ENCODE measurements at regions not wholly inside any gene's neighbourhood (a gene's known extent, or its start where the extent isn't known, plus 50 kb on each side); places are given as distances from the start of the nearest gene placed in this dataset.

DNA sequence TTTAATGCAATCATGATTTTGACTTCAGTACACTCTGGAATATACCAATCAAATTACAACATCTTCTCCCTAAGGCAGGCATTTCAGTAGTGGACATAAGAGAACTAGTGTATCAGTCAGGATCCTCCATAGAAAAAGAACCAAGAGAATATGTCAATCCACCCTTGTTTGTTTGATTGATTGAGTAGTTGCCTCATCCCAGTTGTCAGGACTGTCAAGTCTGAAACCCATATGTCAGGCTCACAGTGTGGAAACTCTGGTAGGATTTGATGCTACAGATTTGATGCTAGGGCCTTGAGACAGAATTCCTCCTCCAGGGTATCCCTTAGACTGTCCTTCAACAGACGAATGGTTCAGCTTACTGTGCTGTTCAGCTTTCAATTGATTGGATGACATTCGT, 375.0 kb downstream of the ETS1 start:
- H3K27ac Mint-ChIP-seq = no peak overlapping the region
- DNase-seq (ENCODE audit: low spot score in 2 of 2) (no peak), ATAC-seq (no peak)

DNA sequence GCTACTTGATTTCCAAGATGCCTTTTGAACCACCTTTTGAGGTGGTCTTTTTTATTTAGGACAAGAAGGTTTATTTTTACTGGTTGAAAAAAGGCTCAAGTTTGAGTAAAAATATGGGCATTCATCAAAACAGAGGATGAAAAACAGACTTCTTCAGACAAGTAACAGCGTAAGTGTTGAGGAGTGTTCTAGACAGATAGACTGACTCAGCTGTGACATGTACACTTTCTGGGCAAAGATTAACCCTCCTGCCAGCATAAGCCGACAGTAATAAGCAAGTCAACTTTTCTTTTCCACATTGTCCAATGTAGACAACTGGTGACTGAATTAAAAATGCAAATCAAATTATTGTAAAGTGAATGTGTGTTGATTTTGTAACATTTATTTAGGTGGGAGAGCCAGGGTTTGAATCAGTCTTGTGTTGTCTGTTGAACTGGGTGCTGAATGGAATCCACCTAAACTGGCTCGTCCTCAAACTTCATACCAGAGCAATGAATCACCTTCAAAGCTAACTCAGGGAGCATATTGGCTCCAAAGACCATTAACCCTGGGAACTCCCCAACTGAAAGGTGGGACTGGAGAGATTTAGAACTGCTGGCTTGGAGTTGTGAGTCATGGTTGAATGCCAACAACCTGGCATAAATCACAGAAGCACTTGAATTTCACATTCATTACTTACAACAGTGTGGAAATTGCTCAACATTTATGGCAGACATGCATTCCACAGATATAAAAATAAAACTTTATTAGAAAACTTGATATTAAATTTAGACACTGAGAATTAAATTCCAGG, 377.0 kb downstream of the ETS1 start:
- DNase-seq (ENCODE audit: low spot score in 2 of 2) = no peak
- Mint-ChIP-seq H3K36me3 (peaks cover 10 to 29% of the 10 kb centered on the region in 2 donors), H3K27ac (no peak overlapping the region), H3K9me3 (peaks cover 17 to 28% of the 10 kb centered on the region in 2 donors)
- ATAC-seq = peak in 1 of 2 donors; percentile 88

More for the DNA sequence above, 375.0 kb downstream of the ETS1 start:
- peaks cover 4 to 14% of the 10 kb centered on the region in 2 donors for H3K36me3 Mint-ChIP-seq
- peaks cover 10 to 14% of the 10 kb centered on the region in 2 donors for H3K9me3 Mint-ChIP-seq

DNA sequence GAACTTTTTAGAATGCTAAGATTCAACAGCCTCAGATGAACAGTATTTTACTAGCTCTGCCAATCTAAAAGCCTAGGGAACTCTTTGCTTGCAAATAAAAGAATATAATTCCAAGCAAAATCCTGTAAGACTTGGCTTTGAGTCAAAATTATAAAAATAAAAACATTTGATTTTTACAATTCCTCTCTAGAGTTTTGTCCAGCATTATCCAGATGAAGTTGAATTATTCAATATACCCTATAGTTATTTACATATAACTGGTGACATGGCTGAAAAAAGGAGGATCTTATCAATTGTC, 378.3 kb downstream of the ETS1 start:
- peaks cover 12 to 27% of the 10 kb centered on the region in 2 donors for H3K9me3 Mint-ChIP-seq

DNA sequence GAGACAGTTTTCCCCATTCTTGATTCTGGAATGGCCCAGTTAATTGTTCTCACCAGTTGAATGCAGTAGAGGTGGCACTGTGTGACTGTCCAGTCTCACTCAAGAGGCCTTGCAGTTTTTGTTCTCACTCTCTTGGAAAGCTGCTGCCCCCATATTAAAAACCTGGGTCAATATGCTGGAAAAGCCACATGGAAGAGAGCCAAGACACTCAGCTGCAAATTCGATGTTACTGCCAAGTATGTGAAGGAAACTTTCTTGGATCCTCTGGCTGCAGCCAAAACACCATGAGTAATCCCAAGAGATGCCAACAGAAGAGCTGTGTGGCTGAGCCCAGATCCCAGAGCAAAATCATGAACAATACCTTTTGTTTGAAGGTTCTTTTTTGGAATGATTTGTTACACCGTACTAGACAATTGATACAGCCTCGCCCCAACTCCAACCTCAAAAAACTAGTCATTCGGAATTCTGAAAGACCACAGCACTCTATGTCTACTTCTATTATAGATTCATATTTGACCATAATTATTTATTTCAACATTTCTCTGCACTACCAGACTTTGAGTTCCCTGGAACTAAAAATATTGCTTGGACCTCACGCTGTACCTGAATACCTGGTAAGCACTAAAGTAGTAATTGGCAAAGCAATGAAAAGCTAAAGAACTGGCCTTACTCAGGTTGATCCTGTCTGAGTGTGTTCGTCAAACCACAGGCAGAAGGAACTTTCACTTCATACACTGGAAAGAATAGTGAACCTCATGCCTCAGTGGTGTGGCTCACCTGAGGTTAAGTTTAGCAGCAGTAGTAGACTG, 378.8 kb downstream of the ETS1 start:
- H3K27ac Mint-ChIP-seq = no peak overlapping the region
- H3K9me3 Mint-ChIP-seq = peaks cover 12 to 22% of the 10 kb centered on the region in 2 donors
- peaks cover 6 to 17% of the 10 kb centered on the region in 2 donors for H3K36me3 Mint-ChIP-seq
- ATAC-seq (peak; percentile 69 to 89), DNase-seq (ENCODE audit: low spot score in 2 of 2) (no peak)

More for the DNA sequence above, 378.3 kb downstream of the ETS1 start:
- DNase-seq (ENCODE audit: low spot score in 2 of 2) = no peak
- H3K36me3 Mint-ChIP-seq = peaks cover 10 to 22% of the 10 kb centered on the region in 2 donors
- H3K27ac Mint-ChIP-seq = no peak overlapping the region
- ATAC-seq = no peak

DNA sequence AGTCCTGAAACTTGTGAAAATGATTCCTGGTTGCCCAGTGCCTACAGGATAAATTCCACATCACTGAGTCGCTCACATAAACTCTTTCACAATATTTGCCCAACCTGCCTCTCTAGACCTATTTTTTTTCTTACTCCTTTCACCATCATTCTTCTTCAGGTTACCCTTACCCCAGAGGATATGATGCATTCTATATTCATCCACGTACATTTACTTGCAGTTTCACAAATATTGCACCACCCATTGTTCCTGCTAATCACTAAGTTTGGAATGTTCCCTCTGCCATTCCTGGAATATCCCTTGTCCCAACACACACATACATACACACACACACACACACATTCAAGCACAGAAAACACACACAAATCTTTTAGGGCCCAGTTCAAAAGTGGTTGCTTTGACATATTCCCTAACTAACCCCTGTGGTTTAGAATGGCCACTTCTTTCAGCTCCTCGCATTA, 379.5 kb downstream of the ETS1 start:
- Mint-ChIP-seq H3K9me3 (peaks cover 12 to 17% of the 10 kb centered on the region in 2 donors), H3K27ac (no peak overlapping the region), H3K36me3 (peaks cover 5 to 15% of the 10 kb centered on the region in 2 donors)
- DNase-seq (ENCODE audit: low spot score in 2 of 2) (no peak), ATAC-seq (peak; percentile 15 to 48)

DNA sequence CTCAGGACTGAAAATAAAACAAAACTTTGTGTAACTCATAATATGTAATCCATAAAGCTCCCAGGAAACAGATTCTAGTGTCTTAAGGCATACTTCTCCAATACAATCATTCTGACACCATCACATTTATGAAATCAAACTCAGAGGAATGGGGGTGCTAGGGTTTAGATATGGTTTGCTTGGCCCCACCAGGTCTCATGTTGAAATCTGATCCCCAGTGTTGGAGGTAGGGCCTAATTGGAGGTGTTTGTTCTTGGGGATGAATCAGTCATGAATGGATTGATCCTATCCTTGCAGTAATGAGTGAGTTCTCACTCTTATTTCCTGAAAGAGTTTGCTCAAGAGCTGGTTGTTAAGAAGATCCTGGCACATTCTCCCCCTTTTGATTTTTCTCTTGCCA, 380.9 kb downstream of the ETS1 start:
- H3K27ac Mint-ChIP-seq = no peak overlapping the region
- DNase-seq (ENCODE audit: low spot score in 2 of 2) (no peak), ATAC-seq (no peak)
- H3K9me3 Mint-ChIP-seq = peaks cover 12 to 17% of the 10 kb centered on the region in 2 donors
- peaks cover 5 to 15% of the 10 kb centered on the region in 2 donors for H3K36me3 Mint-ChIP-seq

DNA sequence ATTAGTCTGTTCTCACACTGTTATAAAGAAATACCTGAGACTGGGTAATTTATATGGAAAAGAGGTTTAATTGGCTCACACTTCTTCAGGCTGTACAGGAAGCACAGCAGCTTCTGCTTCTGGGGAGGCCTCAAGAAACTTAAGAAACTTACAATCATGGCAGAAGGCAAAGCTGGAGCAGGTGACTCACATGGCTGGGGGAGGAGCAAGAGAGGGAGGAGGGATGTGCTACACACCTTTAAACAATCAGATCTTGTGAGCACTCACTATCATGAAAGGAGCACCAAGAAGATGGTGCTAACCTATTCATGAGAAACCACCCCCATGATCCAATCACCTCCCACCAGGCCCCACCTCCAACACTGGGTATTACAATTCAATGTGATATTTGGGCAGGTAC, 381.6 kb downstream of the ETS1 start:
- peaks cover 12 to 17% of the 10 kb centered on the region in 2 donors for H3K9me3 Mint-ChIP-seq
- DNase-seq (ENCODE audit: low spot score in 2 of 2) (no peak), ATAC-seq (no peak)
- no peak overlapping the region for H3K27ac Mint-ChIP-seq
- H3K36me3 Mint-ChIP-seq = peaks cover 5 to 15% of the 10 kb centered on the region in 2 donors

DNA sequence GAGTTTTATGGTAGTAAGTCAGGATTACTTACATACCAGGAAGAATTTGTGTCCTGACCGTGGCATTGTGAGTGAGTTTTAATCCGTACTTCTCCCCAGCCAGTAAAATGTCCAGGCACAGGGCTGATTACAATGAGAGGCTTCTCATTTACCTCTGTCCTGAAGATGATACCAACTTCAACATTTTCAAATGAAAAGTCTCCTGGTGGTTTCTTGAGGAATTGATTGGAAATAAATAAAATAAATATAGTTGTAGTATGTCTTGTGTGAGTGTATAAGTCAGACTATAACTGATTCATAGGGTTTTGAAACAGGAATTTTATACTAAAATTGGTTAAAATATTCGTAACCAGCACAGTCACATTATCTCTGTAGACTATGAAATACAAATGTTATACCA, 382.5 kb downstream of the ETS1 start:
- Mint-ChIP-seq H3K27ac (no peak overlapping the region), H3K9me3 (peaks cover 12 to 17% of the 10 kb centered on the region in 2 donors), H3K36me3 (peaks cover 5 to 15% of the 10 kb centered on the region in 2 donors)
- no peak for ATAC-seq
- DNase-seq (ENCODE audit: low spot score in 2 of 2) = no peak

DNA sequence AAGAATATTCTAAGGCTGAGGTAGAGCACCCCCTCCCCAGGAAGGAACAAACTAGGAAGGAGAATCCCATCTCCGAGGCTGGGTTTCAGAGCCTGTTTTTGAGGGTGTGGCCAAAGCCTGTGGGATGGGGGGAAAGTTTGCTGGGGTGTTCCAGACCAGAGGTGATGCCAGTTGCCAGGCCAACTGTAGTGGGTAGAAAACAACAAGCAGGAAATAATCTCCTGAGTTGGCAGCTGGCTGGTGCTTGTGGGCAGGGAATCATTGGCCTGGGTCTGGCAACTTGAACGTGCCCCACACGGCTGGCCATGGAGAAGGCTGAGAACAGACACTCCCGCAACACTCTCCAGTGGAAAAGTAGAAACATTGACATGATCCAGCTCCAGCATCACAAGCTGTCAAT, 385.6 kb downstream of the ETS1 start:
- no peak for DNase-seq (ENCODE audit: low spot score in 2 of 2)
- ATAC-seq = no peak
- Mint-ChIP-seq H3K27ac (no peak overlapping the region), H3K9me3 (peaks cover 6 to 12% of the 10 kb centered on the region in 2 donors), H3K36me3 (peaks cover 5 to 13% of the 10 kb centered on the region in 2 donors)

DNA sequence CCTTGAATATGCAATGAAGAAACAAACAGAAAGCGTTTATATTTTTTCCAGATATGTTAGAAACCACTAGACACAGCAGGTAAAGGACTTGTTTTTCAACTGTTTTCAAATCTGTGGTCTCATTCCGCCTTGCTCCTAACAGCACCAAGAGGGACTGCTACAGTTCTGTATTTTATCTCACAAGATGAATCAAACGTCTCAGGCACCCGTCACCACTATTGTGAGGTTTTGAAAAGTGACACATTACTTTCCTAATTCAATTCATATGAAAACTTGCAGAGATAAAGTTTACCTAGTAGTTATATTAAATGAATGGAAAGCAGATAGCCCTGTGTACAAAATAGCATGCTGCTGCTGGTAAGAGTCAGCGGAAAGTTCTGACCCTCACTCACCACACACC, 386.3 kb downstream of the ETS1 start:
- no peak for DNase-seq (ENCODE audit: low spot score in 2 of 2)
- H3K27ac Mint-ChIP-seq = no peak overlapping the region

DNA sequence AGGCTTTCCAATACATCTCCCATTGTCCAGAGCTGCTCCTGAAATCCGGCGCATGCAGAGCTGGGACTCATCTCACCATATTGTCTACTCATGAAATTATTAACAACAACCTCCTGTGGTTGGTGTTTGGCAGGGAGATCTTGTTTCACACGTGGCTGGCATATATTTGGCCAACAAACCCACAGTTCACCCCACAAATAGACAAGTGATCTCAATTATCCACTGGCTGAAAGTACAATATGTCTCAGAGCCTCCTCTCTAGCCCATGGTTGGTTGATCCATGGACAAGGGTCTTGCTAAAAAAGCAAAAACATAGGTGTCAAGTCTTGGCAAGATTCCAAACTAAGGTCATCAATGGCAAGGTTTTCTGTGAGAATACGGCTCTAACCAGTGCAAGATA, 386.9 kb downstream of the ETS1 start:
- DNase-seq (ENCODE audit: low spot score in 2 of 2) (no peak), ATAC-seq (no peak)
- Mint-ChIP-seq H3K9me3 (no peaks in the 10 kb centered on the region), H3K36me3 (no peaks in the 10 kb centered on the region), H3K27ac (no peak overlapping the region)

More for the DNA sequence above, 386.3 kb downstream of the ETS1 start:
- ATAC-seq = peak; percentile 62 to 90
- peaks cover 1 to 5% of the 10 kb centered on the region in 2 donors for H3K9me3 Mint-ChIP-seq
- peaks cover 2 to 5% of the 10 kb centered on the region in 2 donors for H3K36me3 Mint-ChIP-seq

DNA sequence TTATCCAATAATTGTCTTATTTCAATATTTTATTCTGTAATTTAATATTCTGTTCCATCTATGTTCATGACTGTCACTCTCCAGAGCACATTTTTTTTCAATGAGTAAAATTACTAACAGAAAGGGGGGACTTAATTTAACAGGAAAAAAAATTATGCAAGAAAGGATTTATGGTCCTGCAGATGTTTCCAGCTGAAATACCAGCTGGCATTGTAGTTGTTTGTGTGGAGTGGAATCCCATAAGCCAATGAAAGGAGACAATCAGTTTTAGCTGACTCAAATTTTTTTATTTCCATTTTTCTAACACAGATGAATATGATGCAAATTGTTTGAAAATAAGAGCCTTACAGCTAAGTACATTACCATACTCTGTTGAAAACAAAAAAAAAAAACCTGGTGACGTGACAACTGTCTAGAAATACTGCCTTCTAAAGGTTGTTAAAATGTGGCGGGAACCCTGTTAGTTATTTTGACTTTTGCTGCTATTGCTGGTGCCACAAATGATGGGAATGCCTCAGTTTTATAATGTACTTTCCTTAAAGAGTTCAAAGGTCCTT, 389.1 kb downstream of the ETS1 start:
- no peak for ATAC-seq
- H3K36me3 Mint-ChIP-seq = no peaks in the 10 kb centered on the region
- no peak for DNase-seq (ENCODE audit: low spot score in 2 of 2)
- H3K9me3 Mint-ChIP-seq = no peaks in the 10 kb centered on the region
- H3K27ac Mint-ChIP-seq = no peak overlapping the region

DNA sequence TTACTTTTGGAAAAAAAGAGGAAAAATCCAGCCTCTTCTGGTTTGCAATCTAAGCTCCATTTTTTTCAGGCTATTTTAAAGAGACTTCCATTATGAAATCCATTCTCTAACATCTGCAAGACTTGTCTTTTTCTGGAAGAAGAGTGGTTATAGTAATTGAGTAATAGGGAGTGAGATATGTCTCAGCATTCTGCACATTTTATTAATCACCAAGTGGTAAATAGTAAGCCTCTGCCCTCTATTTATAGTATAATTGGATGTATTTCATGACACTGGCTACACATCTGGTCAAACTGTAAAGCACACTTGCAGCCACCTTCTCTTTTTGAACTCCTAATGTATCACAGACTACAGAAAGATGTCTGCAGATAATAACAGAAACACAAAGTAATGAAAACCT, 391.1 kb downstream of the ETS1 start:
- Mint-ChIP-seq H3K36me3 (no peaks in the 10 kb centered on the region), H3K27ac (no peak overlapping the region)

DNA sequence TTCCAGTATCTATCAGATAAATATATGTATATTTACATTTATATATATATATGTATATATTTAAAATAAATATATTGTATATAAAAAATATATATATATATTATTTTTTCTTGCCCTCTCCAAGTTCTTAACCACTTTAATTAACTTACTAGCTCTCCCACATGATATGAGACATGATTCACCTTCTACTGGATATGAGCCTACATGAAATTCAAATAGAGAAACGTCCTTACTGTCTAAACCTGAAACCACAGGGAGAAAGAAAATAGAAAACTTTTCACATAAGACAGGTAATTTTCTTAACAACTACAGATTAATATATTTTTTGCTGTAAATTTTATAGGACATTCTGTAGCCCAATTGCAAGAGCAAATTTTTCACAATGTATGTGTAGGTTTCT, 391.6 kb downstream of the ETS1 start:
- Mint-ChIP-seq H3K9me3 (no peaks in the 10 kb centered on the region), H3K36me3 (no peaks in the 10 kb centered on the region), H3K27ac (peak overlapping the region in 1 of 2 donors; percentile 56)
- peak; percentile 64 to 72 for ATAC-seq
- no peak for DNase-seq (ENCODE audit: low spot score in 2 of 2)

More for the DNA sequence above, 391.1 kb downstream of the ETS1 start:
- no peaks in the 10 kb centered on the region for H3K9me3 Mint-ChIP-seq
- ATAC-seq (no peak), DNase-seq (ENCODE audit: low spot score in 2 of 2) (no peak)

DNA sequence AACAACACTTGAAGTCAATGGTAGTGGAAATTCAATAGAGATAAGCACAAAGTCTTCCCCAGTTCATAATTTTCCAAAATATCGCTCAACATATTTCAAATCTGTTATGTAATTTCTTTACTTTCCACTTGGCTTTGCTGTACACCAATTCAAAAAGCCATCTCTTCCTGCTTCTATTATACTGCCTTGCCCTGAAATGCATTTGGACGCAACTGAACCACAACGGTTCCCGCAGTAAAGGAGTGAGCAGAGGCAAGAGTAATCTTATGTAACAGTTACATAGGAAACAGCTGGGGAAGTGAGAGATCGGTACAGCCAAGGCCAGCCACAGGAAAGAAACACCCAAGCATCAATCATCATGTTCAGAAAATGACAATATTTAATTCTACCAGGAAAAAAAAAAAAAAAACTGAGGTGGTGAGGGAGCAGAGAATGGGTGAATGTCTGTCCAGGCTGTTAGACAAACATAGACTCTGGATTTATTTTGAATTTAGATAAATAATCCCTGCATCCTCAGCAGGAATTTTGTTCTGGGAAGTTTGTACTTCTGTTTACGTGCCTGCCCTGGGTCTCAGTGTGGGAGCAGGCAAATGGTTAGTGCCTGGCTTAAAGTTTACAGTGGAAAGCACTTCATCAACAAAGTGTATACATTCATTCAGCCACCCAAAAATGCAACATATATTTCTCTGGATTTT, 392.2 kb downstream of the ETS1 start:
- H3K27ac Mint-ChIP-seq = no peak overlapping the region

DNA sequence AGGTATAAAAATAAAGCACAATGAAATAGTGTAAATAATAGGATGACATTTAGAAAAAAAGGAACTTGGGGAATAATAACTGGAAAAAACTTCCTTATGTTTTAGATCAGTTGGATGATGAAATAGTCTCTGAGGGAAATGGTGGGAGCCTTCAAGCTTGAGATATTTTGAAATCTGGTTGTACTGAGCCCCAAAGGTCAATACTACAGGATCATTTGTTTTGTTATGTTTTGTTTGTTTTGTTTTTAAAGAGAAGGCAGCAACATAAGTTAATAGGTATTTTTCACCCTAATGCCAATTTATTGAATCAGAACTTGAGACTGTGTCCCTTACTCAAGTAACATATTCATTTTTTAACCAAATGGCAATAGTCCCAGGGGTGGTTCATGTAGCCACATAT, 393.1 kb downstream of the ETS1 start:
- H3K27ac Mint-ChIP-seq = no peak overlapping the region
- H3K9me3 Mint-ChIP-seq = no peaks in the 10 kb centered on the region
- DNase-seq (ENCODE audit: low spot score in 2 of 2) = no peak
- no peak for ATAC-seq
- H3K36me3 Mint-ChIP-seq = no peaks in the 10 kb centered on the region

More for the DNA sequence above, 392.2 kb downstream of the ETS1 start:
- Mint-ChIP-seq H3K36me3 (no peaks in the 10 kb centered on the region), H3K9me3 (no peaks in the 10 kb centered on the region)
- DNase-seq (ENCODE audit: low spot score in 2 of 2) (peak in 1 of 2 donors; percentile 29), ATAC-seq (peak; percentile 75 to 84)

Data from activated naive CD4-positive, alpha-beta T cell treated with anti-CD3 and anti-CD28 coated beads, Interleukin-2, amount 50 U/mL, for 72 hours (primary cell).